ENCODE measurements at regions not wholly inside any gene's neighbourhood (a gene's known extent, or its start where the extent isn't known, plus 50 kb on each side); places are given as distances from the start of the nearest gene placed in this dataset.
"Not testable (repeated sequence)": the region's sequence is repeated elsewhere in the genome, so short reads cannot be mapped to it uniquely, and the experiment has no call there.

DNA sequence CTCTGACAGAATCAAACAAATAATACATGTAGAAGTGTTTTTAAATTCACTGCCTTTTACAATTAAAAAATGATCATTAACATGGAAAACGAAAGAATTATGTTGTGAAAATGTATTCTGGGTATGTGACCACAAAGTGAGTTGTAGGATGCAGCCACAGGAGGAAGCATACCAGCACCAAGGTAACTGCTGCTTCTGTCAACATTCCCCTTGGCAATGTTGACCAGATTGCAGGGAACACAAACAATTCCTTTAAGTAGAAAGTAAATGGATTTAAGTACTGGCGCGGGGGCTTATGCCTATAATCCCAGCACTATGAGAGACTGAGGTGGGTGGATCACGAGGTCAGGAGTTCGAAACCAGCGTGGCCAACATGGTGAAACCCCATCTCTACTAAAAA lies 1877.9 kb upstream of the PCDH7 start:
- no peak overlapping the region for H3K27ac ChIP-seq (replicated peaks)
- no peak for TF ChIP-seq SPI1 (IDR thresholded peaks at IDR 0.05; ENCODE audit: borderline replicate concordance, low read depth)
- no peak for TF ChIP-seq POLR2AphosphoS5 (IDR thresholded peaks at IDR 0.05; ENCODE audit: low read depth)
- no peak for TF ChIP-seq CTCF (IDR thresholded peaks at IDR 0.05; ENCODE audit: insufficient read depth, low read length)
- no peak for TF ChIP-seq GABPA (IDR thresholded peaks at IDR 0.05; ENCODE audit: low read depth)
- TF ChIP-seq REST (IDR thresholded peaks at IDR 0.05; ENCODE audit: insufficient replicate concordance, low read depth): no peak
- H3K4me3 ChIP-seq (replicated peaks; ENCODE audit: insufficient read depth, low read length): no peak overlapping the region
- no peak for DNase-seq (ENCODE audit: low read depth in 1 of 2, low spot score in 1 of 2)
- no peaks in the 10 kb centered on the region for H3K27me3 ChIP-seq (ENCODE audit: insufficient read depth, poor library complexity, severe bottlenecking)

- TF ChIP-seq GABPA (IDR thresholded peaks at IDR 0.05; ENCODE audit: low read depth) (no peak), REST (IDR thresholded peaks at IDR 0.05; ENCODE audit: insufficient replicate concordance, low read depth) (no peak)
- no peak overlapping the region for H3K27ac ChIP-seq (replicated peaks)
- no peak for DNase-seq (ENCODE audit: low read depth in 1 of 2, low spot score in 1 of 2)
Observed at GRCh38 chr4:28845158-28845557, 1875.0 kb upstream of the PCDH7 start.

DNA sequence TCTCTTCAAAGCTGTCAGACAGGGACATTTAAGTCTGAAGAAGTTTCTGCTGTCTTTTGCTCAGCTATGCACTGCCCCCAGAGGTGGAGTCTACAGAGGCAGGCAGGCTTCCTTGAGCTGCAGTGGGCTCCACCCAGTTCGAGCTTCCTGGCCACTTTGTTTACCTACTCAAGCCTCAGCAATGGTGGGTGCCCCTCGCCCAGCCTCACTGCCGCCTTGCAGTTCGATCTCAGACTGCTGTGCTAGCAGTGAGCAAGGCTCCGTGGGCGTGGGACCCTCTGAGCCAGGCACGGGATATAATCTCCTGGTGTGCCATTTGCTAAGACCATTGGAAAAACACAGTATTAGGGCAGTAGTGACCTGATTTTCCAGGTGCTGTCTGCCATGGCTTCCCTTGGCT lies 1863.1 kb upstream of the PCDH7 start:
- H3K27ac ChIP-seq (replicated peaks); DNase-seq (ENCODE audit: low read depth in 1 of 2, low spot score in 1 of 2); H3K27me3 ChIP-seq (ENCODE audit: insufficient read depth, poor library complexity, severe bottlenecking); H3K4me3 ChIP-seq (replicated peaks; ENCODE audit: insufficient read depth, low read length): not testable (repeated sequence)

More at GRCh38 chr4:28845158-28845557, 1875.0 kb upstream of the PCDH7 start:
- Histone ChIP-seq H3K4me3 (replicated peaks; ENCODE audit: insufficient read depth, low read length) (no peak overlapping the region), H3K27me3 (ENCODE audit: insufficient read depth, poor library complexity, severe bottlenecking) (no peaks in the 10 kb centered on the region)

DNA sequence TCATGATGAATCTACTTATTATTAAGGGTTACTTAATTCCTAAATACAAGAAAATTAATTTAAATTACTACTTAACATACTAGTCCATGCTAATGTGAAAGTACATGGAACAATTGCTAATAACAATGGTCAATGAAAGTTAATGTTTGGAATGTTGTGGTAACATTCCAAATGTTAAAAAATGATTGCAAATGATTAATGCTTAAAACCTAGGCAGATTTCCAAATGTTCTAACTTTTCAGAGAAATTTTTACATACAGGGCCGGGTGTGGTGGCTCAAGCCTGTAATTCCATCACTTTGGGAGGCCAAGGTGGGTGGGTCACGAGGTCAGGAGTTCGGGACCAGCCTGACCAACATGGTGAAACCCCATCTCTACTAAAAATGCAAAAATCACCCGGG lies 1851.3 kb upstream of the PCDH7 start:
- DNase-seq (ENCODE audit: low read depth in 1 of 2, low spot score in 1 of 2): no peak
- TF ChIP-seq SPI1 (IDR thresholded peaks at IDR 0.05; ENCODE audit: borderline replicate concordance, low read depth) (no peak), REST (IDR thresholded peaks at IDR 0.05; ENCODE audit: insufficient replicate concordance, low read depth) (no peak), GABPA (IDR thresholded peaks at IDR 0.05; ENCODE audit: low read depth) (no peak), CTCF (IDR thresholded peaks at IDR 0.05; ENCODE audit: insufficient read depth, low read length) (no peak), POLR2AphosphoS5 (IDR thresholded peaks at IDR 0.05; ENCODE audit: low read depth) (no peak)

More for the DNA sequence above, 1851.3 kb upstream of the PCDH7 start:
- Histone ChIP-seq H3K27ac (replicated peaks) (no peak overlapping the region), H3K4me3 (replicated peaks; ENCODE audit: insufficient read depth, low read length) (no peak overlapping the region), H3K27me3 (ENCODE audit: insufficient read depth, poor library complexity, severe bottlenecking) (no peaks in the 10 kb centered on the region)

Measured in HL-60 (cell line).